Thyroid gland (tissue), 4 donors: ENCODE measurements at regions not wholly inside any gene's neighbourhood (a gene's known extent, or its start where the extent isn't known, plus 50 kb on each side); places are given as distances from the start of the nearest gene placed in this dataset.

ENCODE experiments used
- POLR2A ChIP-seq, 2 donors: fragments of 450-650 bp; IDR thresholded peaks; one replicate each; pipeline ENCODE4 v1.6.1; 2017; ENCODE audit warnings: antibody characterized with exemption in 2 of 2, mild to moderate bottlenecking in 2 of 2, moderate library complexity in 1 of 2
- TF ChIP-seq, protein P1 (sequence below), 6 experiments: fragments of 200-600 bp in 3 of 6; fragments of 450-650 bp in 3 of 6; sonication (generic) in 3 of 6; IDR thresholded peaks; one replicate each; pipeline ENCODE4 v1.5.1; 2016 to 2019; ENCODE audit warnings: antibody characterized with exemption in 6 of 6, mild to moderate bottlenecking in 2 of 6, inconsistent platforms in 1 of 6, moderate library complexity in 1 of 6

DNA sequence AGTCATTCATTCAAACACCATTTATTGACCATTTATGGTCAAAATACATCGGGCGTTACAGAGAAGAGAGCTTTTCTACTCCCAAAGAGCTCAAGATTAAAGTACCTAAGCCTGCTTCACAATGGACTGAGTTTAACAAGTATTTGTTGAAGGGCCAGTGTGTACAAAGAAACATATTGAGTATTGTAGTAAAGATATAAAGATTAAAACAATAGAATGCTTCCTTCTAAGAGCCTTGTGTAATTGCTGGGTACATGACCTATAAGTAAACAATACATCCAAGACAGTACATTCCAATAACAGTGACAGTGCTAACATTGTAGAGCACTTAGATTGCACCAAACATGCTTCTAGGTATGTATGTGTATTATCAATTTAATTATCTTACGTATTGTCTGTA is 695.5 kb downstream of the PCDH7 start:
- TF ChIP-seq, protein P1, sequence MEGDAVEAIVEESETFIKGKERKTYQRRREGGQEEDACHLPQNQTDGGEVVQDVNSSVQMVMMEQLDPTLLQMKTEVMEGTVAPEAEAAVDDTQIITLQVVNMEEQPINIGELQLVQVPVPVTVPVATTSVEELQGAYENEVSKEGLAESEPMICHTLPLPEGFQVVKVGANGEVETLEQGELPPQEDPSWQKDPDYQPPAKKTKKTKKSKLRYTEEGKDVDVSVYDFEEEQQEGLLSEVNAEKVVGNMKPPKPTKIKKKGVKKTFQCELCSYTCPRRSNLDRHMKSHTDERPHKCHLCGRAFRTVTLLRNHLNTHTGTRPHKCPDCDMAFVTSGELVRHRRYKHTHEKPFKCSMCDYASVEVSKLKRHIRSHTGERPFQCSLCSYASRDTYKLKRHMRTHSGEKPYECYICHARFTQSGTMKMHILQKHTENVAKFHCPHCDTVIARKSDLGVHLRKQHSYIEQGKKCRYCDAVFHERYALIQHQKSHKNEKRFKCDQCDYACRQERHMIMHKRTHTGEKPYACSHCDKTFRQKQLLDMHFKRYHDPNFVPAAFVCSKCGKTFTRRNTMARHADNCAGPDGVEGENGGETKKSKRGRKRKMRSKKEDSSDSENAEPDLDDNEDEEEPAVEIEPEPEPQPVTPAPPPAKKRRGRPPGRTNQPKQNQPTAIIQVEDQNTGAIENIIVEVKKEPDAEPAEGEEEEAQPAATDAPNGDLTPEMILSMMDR (IDR thresholded peaks at IDR 0.05): no peak
- TF ChIP-seq POLR2A (IDR thresholded peaks at IDR 0.05): no peak
